Pulmonary artery endothelial cell (primary cell): ENCODE measurements at regions not wholly inside any gene's neighbourhood (a gene's known extent, or its start where the extent isn't known, plus 50 kb on each side); places are given as distances from the start of the nearest gene placed in this dataset.
"Not testable (repeated sequence)": the region's sequence is repeated elsewhere in the genome, so short reads cannot be mapped to it uniquely, and the experiment has no call there.

Experiments used
- DNase-seq: peaks from one replicate; pipeline ENCODE4 v3.0.0-alpha.2; 2011; ENCODE audit warnings: low read depth, low spot score

GRCh38 chr7:113030489-113030888, 56.1 kb downstream of the GPR85 start:
- DNase-seq: no peak

DNA sequence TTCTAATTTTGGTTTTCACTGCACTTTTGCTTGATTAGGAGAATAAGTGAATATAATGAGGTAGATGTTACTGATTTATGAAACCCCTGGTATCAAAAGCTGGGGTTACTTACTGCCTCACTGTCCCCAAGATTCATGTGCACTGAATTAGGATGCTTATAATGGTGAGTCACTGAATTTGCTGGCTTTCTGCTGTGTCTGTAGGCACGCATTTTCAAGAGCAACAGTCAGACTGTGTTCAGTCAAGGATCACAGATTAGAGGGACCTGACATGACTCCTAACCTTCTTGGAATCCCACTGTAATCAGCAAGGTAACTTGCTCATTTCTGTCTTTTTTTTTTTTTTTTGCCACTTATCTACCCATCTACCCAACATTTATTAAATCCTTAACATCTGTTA, 59.7 kb downstream of the GPR85 start:
- DNase-seq: no peak

- DNase-seq: not testable (repeated sequence)
Observed at GRCh38 chr7:113017144-113017857, 69.3 kb downstream of the GPR85 start.

DNA sequence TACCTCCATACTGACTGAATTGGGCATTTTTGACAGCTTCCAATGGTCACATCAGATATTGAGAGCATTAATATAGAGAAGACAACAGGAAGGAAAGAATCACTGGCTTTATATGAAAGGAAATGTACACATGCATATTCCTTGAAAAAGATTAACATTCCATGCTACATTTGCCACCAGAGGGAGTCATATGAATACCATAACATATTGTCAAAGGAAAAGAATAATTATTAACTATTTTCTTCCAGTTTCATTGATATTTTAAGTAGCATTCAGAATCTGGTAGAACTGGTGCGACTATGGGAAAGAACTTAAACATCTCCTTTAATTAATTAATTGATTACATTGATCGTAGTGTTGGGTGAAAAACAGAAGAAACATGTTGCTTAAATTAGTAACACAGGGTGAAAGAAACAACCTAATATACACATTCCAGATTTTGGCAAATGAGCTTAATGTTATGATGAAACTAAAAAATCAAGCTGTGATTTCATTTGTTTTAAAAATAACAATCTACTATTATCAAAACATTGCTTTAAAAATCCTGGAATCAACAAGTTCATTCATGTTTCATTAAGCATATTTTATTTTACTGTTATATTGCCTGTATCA, 71.5 kb downstream of the GPR85 start:
- DNase-seq: no peak

DNA sequence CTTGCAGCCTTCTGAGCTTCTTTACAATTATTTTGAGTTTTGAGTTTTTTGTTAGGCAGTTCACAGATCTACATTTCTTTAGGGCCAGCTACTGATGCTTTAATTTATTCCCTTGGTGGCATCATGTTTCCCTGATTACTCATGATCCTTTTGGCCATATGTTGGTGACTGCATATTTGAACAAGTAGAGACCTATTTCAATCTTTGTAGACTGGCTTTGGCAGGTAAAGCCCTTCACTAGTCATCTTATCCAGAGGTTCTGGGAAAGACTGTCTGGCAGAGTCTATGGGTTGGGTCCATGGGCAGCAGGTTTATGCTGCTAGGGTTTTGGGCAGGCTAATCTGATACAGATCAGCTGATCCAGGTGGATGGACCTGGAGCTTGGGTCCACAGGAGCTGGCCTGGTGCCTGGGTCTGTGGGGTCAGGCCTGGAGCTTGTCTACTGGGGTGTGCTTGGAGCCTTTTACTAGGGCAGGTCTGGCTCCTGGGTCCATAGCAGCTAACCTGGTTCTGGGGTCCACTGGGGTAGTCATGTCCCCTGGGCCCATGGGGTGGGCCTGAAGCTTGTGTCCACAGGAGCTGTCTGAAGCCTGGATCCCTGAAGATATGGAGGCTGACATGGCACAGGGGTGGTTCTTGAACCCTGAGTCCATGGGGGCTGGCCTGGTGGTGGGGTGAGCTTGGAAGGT, 72.7 kb downstream of the GPR85 start:
- no peak for DNase-seq

GRCh38 chr7:113012862-113013261, 73.8 kb downstream of the GPR85 start:
- DNase-seq: not testable (repeated sequence)

GRCh38 chr7:113010377-113010776, 76.2 kb downstream of the GPR85 start:
- no peak for DNase-seq

DNA sequence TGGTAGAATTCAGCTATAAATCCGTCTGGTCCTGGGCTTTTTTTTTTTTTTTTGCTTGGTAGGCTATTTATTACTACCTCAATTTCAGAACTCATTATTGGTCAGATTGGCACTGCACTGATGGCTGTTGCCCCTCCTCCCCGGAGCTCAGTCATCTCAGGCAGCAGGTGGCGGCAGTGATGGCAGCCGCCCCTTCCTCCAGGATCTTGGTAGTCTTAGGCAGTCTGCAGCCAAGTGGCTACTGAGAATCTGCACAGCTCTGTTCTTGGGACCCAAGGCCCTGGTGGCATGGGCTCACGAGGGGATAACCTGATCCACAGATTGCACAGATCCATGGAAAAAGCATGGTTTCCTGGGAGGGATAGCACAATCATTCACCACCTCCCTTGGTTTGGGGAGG, 77.9 kb downstream of the GPR85 start:
- DNase-seq: no peak

- DNase-seq: no peak
Observed at GRCh38 chr7:113004726-113005454, 81.7 kb downstream of the GPR85 start.

DNA sequence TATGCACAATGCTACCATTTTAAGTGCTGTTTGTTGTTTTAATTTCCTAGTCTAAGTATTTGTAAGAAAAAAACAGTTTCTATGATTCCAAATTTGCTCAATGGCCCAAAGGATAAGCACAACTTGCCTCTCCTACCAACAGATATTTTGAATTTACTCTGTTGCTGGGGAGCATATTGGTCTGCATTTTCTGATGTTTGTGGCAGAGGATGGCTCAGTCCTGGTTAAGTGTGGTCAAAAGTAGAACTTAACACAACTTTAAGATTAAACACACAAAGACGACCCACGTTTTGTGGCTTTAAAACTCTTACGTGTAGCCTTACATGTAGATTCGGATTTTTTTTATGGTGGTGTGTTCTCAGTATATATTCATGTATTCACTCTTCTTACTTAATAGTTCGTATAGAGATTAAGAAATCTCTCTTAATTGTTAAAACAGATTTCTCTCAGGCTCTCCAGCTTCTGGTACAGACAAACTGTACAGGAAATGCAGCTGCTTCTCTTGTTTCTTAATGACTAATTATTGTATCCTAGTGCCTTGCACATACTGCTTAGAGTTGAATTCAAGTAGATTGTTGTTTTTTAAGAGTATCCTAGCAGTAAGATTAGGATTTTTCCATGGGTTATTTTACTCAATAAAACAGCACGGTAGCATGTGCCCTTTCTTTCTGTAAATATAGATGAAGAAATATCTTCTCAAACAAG, 86.2 kb downstream of the GPR85 start:
- DNase-seq: no peak

DNA sequence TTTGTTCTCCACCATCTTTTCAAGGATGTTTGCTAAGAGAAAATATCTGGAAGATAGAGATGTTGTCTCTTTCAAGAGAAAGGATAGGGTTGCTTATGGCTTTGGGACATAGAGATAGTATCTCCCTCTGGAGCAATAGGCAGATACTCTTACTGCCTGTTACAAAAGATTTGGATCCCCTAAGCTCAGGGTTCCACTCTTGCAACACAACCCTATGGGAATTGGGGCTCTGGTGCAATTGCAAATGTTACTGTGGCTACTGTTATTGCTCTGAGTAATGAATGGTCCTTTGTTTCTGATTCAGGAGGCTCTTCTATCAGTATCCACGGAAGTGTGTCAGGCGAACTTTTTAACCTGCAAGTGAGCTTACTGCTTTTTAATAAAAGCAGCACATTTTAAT, 88.8 kb downstream of the GPR85 start:
- DNase-seq: no peak

DNA sequence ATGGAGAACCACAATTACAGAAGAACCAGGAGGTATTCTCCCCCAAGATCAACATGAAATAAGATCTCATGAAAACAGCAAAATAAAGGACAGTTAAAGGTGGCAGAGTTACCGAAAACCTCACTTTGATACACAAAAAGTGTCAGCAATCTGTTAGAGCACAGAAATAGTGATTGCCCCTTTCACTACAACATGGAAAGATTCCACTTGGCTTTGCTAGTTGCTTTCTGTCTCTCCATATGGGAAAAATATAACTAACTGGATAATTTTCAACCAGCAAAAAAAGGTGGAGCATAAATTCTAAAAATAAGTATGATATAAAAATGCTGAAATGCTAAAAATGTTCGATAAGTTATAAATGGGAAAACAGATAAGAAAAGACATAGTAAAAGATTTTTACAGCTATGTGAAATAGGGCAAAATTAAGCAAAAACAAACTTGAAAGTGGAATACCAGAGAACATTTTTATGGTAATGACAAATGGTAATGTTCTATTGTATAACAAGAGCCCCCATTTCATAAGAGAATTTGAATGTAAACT, 90.2 kb downstream of the GPR85 start:
- DNase-seq: no peak

DNA sequence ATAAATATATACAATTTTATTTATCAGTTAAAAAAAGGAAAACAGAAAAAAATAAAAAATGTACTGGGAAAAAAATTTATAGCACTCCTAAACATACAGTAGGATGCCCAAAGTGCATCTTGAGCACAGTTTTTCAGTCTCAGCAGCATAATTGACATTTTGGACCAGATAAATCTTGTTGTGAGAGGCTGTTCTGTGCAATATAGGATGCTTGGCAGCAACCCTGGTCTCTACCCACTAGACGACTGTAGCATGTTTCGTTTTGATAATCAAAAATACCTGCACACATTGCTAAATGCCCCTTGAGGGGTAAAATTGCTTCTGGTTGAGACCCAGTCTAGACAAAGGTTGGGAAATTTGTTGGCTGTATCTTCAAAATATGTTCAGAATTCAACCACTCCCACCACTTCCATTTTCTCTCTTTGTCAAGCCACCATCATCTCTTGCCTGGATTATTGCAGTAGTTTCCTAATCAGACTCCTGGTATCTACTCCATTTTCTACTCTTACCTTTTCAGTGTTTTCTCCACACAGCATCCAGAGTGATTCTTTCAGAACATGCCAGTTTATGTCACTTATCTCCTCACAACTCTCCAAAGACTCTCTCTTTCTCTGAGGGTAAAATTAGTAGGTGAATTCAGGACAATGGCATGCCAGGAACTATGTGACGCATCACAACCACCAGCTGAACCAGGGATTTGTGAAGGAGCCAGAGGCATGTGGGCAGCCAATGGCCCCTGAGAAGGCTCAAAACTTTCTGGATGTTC, 91.4 kb downstream of the GPR85 start:
- DNase-seq: no peak

DNA sequence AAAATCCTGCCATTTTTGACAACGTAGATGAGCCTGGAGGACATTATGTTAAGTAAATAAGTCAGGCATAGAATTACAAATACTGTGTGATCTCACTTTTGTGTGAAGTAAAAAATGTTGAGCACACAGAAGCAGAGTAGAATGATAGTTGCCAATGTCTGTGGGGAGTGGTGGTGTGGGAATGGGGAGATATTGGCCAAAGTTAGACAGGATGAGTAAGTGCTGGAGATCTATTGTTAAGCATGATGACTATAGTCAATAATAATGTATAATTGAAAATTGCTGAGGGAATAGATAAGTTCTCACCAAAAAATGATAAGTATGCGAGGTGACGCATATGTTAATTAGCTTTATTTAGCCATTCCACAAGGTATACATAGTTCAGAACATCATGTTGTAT, 92.0 kb downstream of the GPR85 start:
- no peak for DNase-seq

DNA sequence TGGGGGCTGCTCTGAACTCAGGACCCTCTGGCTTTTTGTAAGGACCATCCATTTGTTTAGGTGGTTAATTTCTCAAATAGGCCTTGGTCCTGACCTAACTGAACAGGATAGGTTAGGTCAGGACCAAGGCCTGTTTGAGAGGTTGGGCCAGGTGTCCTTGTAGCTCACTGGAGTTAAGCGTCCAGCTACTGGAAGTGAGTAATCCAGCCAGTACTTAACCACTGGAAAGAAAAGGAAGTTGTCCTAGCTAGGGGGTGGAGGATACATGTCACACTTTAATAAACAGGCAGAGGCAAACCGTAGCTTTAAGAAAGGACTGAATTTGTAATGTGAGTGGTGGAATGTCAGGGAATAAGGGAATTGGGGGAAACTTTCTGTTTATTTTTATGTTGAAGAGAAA, 96.0 kb downstream of the GPR85 start:
- DNase-seq: no peak

- DNase-seq: no peak
Observed at GRCh38 chr7:112989531-112989930, 97.1 kb downstream of the GPR85 start.

GRCh38 chr7:112987171-112987570, 99.5 kb downstream of the GPR85 start:
- no peak for DNase-seq

DNA sequence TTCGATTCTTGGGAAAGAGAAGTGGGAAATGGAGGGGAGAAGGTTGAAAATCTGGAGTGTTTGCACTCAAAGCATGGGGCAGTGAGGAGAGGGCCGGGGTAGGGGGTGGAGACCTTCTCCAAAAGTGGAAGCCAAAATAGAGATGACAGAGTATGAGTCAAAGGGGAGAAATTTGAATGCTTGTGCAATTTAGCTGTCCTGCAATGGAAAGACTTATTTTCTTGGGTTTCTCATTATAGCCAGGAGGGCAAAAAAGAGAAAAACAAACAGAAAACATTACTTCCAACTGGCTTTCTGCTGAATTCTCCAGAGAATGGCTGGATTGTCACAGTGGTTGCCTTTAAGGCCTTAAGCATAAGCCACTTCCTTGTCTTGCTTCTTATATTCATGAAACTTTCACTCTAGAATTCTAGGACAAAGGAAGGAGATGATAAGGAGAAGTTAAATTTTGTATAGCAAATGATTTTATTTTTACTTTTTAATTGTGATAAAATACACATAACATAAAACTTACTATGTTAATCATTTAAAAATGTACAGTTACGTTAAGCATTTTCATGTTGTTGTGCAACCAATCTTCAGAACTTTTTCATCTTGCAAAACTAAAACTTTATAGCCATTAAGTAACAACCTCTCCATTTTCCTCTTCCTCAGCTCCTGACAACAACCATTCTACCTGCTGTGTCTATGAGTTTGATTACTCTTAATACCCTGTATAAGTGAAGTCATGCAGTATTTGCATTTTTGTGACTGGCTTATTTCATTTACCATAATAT, 100.2 kb downstream of the GPR85 start:
- no peak for DNase-seq

- no peak for DNase-seq
Observed at GRCh38 chr7:112985377-112985987, 101.1 kb downstream of the GPR85 start.
